Suprapubic skin (tissue), 4 donors: ENCODE measurements at regions not wholly inside any gene's neighbourhood (a gene's known extent, or its start where the extent isn't known, plus 50 kb on each side); places are given as distances from the start of the nearest gene placed in this dataset.

Experiments used
- DNase-seq, 2 donors: peaks; one replicate each; pipeline ENCODE4 v3.0.0-alpha.2; 2019; ENCODE audit warnings: low spot score in 2 of 2
- H3K27ac ChIP-seq: fragments of 200-600 bp; sonication (generic); one replicate; pipeline ENCODE4 v1.5.1; 2019
- H3K27me3 ChIP-seq: fragments of 200-600 bp; sonication (generic); one replicate; pipeline ENCODE4 v1.5.1; 2019
- H3K36me3 ChIP-seq: fragments of 200-600 bp; sonication (generic); one replicate; pipeline ENCODE4 v1.5.1; 2019
- H3K4me1 ChIP-seq: fragments of 200-600 bp; sonication (generic); one replicate; pipeline ENCODE4 v1.5.1; 2019
- H3K4me3 ChIP-seq: fragments of 200-600 bp; sonication (generic); one replicate; pipeline ENCODE4 v1.5.1; 2019; ENCODE audit warnings: mild to moderate bottlenecking
- H3K9me3 ChIP-seq: fragments of 200-600 bp; sonication (generic); one replicate; pipeline ENCODE4 v1.5.1; 2019
- EP300 ChIP-seq: sonication (generic); formaldehyde crosslinking; IDR thresholded peaks from one replicate; pipeline ENCODE4 v1.6.1; 2017; ENCODE audit warnings: antibody characterized with exemption
- POLR2A ChIP-seq, 2 donors: fragments of 450-650 bp; IDR thresholded peaks; one replicate each; pipeline ENCODE4 v1.6.1; 2017; ENCODE audit warnings: antibody characterized with exemption in 2 of 2, mild to moderate bottlenecking in 2 of 2, moderate library complexity in 2 of 2
- POLR2AphosphoS5 ChIP-seq, 3 donors: sonication (generic); formaldehyde crosslinking; IDR thresholded peaks; one replicate each; pipeline ENCODE4 v1.6.1; 2017; ENCODE audit warnings: antibody characterized with exemption in 3 of 3
- WGBS: methylation state at CpG from one replicate; pipeline ENCODE4 v1.1.5; 2018; 5-methylcytosine and 5-hydroxymethylcytosine counted together
- TF ChIP-seq, protein P1 (sequence below), 2 donors: fragments of 200-600 bp in 1 of 2; fragments of 450-650 bp in 1 of 2; sonication (generic) in 1 of 2; IDR thresholded peaks; one replicate each; pipeline ENCODE4 v1.5.1; 2016 to 2019; ENCODE audit warnings: antibody characterized with exemption in 2 of 2, mild to moderate bottlenecking in 1 of 2, moderate library complexity in 1 of 2

- H3K27me3 ChIP-seq: no peaks in the 10 kb centered on the region
- 87% methylated on average over 3 of the region's 3 CpGs for WGBS
- H3K36me3 ChIP-seq: no peaks in the 10 kb centered on the region
- no peaks in the 10 kb centered on the region for H3K9me3 ChIP-seq
- H3K4me3 ChIP-seq: no peak overlapping the region
- DNase-seq: no peak
- H3K4me1 ChIP-seq: no peaks in the 10 kb centered on the region
- no peak overlapping the region for H3K27ac ChIP-seq
- no peak for TF ChIP-seq POLR2AphosphoS5 (IDR thresholded peaks at IDR 0.05)
- TF ChIP-seq EP300: no peak
- TF ChIP-seq POLR2A (IDR thresholded peaks at IDR 0.05): no peak
- TF ChIP-seq, protein P1, sequence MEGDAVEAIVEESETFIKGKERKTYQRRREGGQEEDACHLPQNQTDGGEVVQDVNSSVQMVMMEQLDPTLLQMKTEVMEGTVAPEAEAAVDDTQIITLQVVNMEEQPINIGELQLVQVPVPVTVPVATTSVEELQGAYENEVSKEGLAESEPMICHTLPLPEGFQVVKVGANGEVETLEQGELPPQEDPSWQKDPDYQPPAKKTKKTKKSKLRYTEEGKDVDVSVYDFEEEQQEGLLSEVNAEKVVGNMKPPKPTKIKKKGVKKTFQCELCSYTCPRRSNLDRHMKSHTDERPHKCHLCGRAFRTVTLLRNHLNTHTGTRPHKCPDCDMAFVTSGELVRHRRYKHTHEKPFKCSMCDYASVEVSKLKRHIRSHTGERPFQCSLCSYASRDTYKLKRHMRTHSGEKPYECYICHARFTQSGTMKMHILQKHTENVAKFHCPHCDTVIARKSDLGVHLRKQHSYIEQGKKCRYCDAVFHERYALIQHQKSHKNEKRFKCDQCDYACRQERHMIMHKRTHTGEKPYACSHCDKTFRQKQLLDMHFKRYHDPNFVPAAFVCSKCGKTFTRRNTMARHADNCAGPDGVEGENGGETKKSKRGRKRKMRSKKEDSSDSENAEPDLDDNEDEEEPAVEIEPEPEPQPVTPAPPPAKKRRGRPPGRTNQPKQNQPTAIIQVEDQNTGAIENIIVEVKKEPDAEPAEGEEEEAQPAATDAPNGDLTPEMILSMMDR (IDR thresholded peaks at IDR 0.05): no peak
Measured at GRCh38 chr12:93043877-93044209, 114.7 kb upstream of the EEA1 start.

GRCh38 chr12:93047118-93047517 is 118.0 kb upstream of the EEA1 start:
- no peak for DNase-seq
- H3K36me3 ChIP-seq: no peaks in the 10 kb centered on the region
- H3K27ac ChIP-seq: no peak overlapping the region
- 100% methylated on average over 1 of the region's 1 CpG for WGBS
- no peaks in the 10 kb centered on the region for H3K27me3 ChIP-seq
- no peaks in the 10 kb centered on the region for H3K9me3 ChIP-seq
- TF ChIP-seq POLR2A (IDR thresholded peaks at IDR 0.05) (no peak), EP300 (no peak), POLR2AphosphoS5 (IDR thresholded peaks at IDR 0.05) (no peak)
- TF ChIP-seq, protein P1 (IDR thresholded peaks at IDR 0.05): no peak
- no peak overlapping the region for H3K4me3 ChIP-seq
- H3K4me1 ChIP-seq: no peaks in the 10 kb centered on the region

- 94% methylated on average over 3 of the region's 3 CpGs for WGBS
- no peaks in the 10 kb centered on the region for H3K9me3 ChIP-seq
Measured at GRCh38 chr12:93048656-93049055, 119.6 kb upstream of the EEA1 start.

GRCh38 chr12:93050026-93050747 is 121.1 kb upstream of the EEA1 start:
- WGBS: 40% methylated on average over 3 of the region's 3 CpGs

More at GRCh38 chr12:93048656-93049055, 119.6 kb upstream of the EEA1 start:
- no peaks in the 10 kb centered on the region for H3K4me1 ChIP-seq
- no peaks in the 10 kb centered on the region for H3K36me3 ChIP-seq
- no peaks in the 10 kb centered on the region for H3K27me3 ChIP-seq
- TF ChIP-seq, protein P1 (IDR thresholded peaks at IDR 0.05): no peak
- no peak overlapping the region for H3K4me3 ChIP-seq
- DNase-seq: no peak
- H3K27ac ChIP-seq: no peak overlapping the region

GRCh38 chr12:93050748-93051081 is 121.6 kb upstream of the EEA1 start:
- 84% methylated on average over 2 of the region's 2 CpGs for WGBS
- no peaks in the 10 kb centered on the region for H3K9me3 ChIP-seq
- DNase-seq: no peak
- no peak overlapping the region for H3K27ac ChIP-seq
- no peaks in the 10 kb centered on the region for H3K4me1 ChIP-seq
- TF ChIP-seq POLR2A (IDR thresholded peaks at IDR 0.05): no peak
- TF ChIP-seq, protein P1 (IDR thresholded peaks at IDR 0.05): no peak
- no peak for TF ChIP-seq EP300
- H3K27me3 ChIP-seq: no peaks in the 10 kb centered on the region
- no peak overlapping the region for H3K4me3 ChIP-seq
- H3K36me3 ChIP-seq: no peaks in the 10 kb centered on the region

More at GRCh38 chr12:93050026-93050747, 121.1 kb upstream of the EEA1 start:
- TF ChIP-seq, protein P1 (IDR thresholded peaks at IDR 0.05): no peak
- TF ChIP-seq POLR2AphosphoS5 (IDR thresholded peaks at IDR 0.05): no peak
- TF ChIP-seq EP300: no peak
- TF ChIP-seq POLR2A (IDR thresholded peaks at IDR 0.05): no peak
- no peak for DNase-seq
- Histone ChIP-seq H3K27me3 (no peaks in the 10 kb centered on the region), H3K9me3 (no peaks in the 10 kb centered on the region), H3K27ac (no peak overlapping the region), H3K36me3 (no peaks in the 10 kb centered on the region), H3K4me1 (no peaks in the 10 kb centered on the region), H3K4me3 (no peak overlapping the region)
